ENCODE measurements at regions not wholly inside any gene's neighbourhood (a gene's known extent, or its start where the extent isn't known, plus 50 kb on each side); places are given as distances from the start of the nearest gene placed in this dataset.

- TF ChIP-seq, protein P1, sequence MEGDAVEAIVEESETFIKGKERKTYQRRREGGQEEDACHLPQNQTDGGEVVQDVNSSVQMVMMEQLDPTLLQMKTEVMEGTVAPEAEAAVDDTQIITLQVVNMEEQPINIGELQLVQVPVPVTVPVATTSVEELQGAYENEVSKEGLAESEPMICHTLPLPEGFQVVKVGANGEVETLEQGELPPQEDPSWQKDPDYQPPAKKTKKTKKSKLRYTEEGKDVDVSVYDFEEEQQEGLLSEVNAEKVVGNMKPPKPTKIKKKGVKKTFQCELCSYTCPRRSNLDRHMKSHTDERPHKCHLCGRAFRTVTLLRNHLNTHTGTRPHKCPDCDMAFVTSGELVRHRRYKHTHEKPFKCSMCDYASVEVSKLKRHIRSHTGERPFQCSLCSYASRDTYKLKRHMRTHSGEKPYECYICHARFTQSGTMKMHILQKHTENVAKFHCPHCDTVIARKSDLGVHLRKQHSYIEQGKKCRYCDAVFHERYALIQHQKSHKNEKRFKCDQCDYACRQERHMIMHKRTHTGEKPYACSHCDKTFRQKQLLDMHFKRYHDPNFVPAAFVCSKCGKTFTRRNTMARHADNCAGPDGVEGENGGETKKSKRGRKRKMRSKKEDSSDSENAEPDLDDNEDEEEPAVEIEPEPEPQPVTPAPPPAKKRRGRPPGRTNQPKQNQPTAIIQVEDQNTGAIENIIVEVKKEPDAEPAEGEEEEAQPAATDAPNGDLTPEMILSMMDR (IDR thresholded peaks at IDR 0.05) = no peak
- TF ChIP-seq REST (IDR thresholded peaks at IDR 0.05; ENCODE audit: insufficient read depth in 1 of 2, low read depth in 2 of 2, low read length in 1 of 2) = no peak
- no peak for TF ChIP-seq POLR2AphosphoS5 (IDR thresholded peaks at IDR 0.05; ENCODE audit: low read depth, low read length)
- no peak for TF ChIP-seq SIN3A (IDR thresholded peaks at IDR 0.05; ENCODE audit: borderline replicate concordance, insufficient read depth, low read depth, low read length)
Measured at GRCh38 chr11:110988671-110989070, 256.9 kb upstream of the POU2AF2 start.
